ENCODE measurements at regions not wholly inside any gene's neighbourhood (a gene's known extent, or its start where the extent isn't known, plus 50 kb on each side); places are given as distances from the start of the nearest gene placed in this dataset.

- no peak for DNase-seq
Measured at GRCh38 chr15:69530991-69531664, 78.5 kb downstream of the RPLP1 start.

- DNase-seq = no peak
Measured at GRCh38 chr15:69531665-69532027, 79.0 kb downstream of the RPLP1 start.

- DNase-seq = no peak
Measured at GRCh38 chr15:69532066-69532465, 79.4 kb downstream of the RPLP1 start.

- DNase-seq = no peak
Measured at GRCh38 chr15:69532856-69533255, 80.2 kb downstream of the RPLP1 start.

- DNase-seq = no peak
Measured at GRCh38 chr15:69533522-69533921, 80.9 kb downstream of the RPLP1 start.

- no peak for DNase-seq
Measured at GRCh38 chr15:69535101-69535638, 82.6 kb downstream of the RPLP1 start.

- DNase-seq = no peak
Measured at GRCh38 chr15:69535998-69536397, 83.4 kb downstream of the RPLP1 start.

- DNase-seq = no peak
Measured at GRCh38 chr15:69536726-69537512, 84.3 kb downstream of the RPLP1 start.

GRCh38 chr15:69537901-69538300 lies 85.3 kb downstream of the RPLP1 start:
- DNase-seq = no peak

- DNase-seq = no peak
Measured at GRCh38 chr15:69538379-69538778, 85.8 kb downstream of the RPLP1 start.

- no peak for DNase-seq
Measured at GRCh38 chr15:69539345-69539744, 86.7 kb downstream of the RPLP1 start.

GRCh38 chr15:69540622-69541021 lies 88.0 kb downstream of the RPLP1 start:
- no peak for DNase-seq

GRCh38 chr15:69542028-69542427 lies 89.4 kb downstream of the RPLP1 start:
- DNase-seq = no peak

- no peak for DNase-seq
Measured at GRCh38 chr15:69543681-69544364, 91.2 kb downstream of the RPLP1 start.

- DNase-seq = no peak
Measured at GRCh38 chr15:69544365-69545113, 91.9 kb downstream of the RPLP1 start.

- no peak for DNase-seq
Measured at GRCh38 chr15:69546182-69546581, 93.6 kb downstream of the RPLP1 start.

GRCh38 chr15:69548395-69549180 lies 96.0 kb downstream of the RPLP1 start:
- no peak for DNase-seq

GRCh38 chr15:69551391-69552056 lies 98.9 kb downstream of the RPLP1 start:
- no peak for DNase-seq

GRCh38 chr15:69552057-69552815 lies 99.6 kb downstream of the RPLP1 start:
- no peak for DNase-seq

- DNase-seq = no peak
Measured at GRCh38 chr15:69553686-69554085, 101.1 kb downstream of the RPLP1 start.

All from NCI-H2029 treated with DMSO at 0.1 percent for 48 hours (cell line).